ENCODE measurements at regions not wholly inside any gene's neighbourhood (a gene's known extent, or its start where the extent isn't known, plus 50 kb on each side); places are given as distances from the start of the nearest gene placed in this dataset.

DNA sequence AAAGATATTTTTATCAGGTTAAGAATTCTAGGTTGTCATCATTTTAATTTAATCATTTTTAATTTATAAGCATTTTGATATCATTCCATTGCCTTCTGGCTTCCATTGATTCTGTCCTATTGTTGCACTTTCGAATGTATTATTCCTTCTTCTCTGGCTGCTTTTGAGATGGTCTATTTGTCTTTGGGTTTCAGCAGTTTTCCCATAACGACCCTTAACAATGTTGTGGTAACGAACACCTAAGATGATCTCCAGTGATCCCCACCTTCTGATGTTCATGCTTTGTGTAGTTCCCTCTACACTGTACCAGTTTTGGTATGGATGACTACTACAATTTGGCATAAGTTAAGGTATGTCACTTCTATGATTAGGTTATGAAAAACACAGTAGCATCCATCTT lies 59.9 kb downstream of the MINAR1 start:
- no peaks in the 10 kb centered on the region for H3K27me3 Mint-ChIP-seq (ENCODE audit: low read depth)
- H3K9me3 Mint-ChIP-seq, result peaks cover 11% of the 10 kb centered on the region
- CTCF ChIA-PET, result no interaction called here
- peaks cover 13% of the 10 kb centered on the region for H3K4me1 Mint-ChIP-seq
- ATAC-seq, result no peak
- DNase-seq (ENCODE audit: low spot score), result no peak
- POLR2A ChIA-PET, result no interaction called here
- no peak for TF ChIP-seq AR (CRISPR knock-in tag; IDR thresholded peaks at IDR 0.05)
- TF ChIP-seq ZNF416 (CRISPR knock-in tag; IDR thresholded peaks at IDR 0.05), result no peak
- TF ChIP-seq, protein P1, sequence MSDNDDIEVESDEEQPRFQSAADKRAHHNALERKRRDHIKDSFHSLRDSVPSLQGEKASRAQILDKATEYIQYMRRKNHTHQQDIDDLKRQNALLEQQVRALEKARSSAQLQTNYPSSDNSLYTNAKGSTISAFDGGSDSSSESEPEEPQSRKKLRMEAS (CRISPR knock-in tag; IDR thresholded peaks at IDR 0.05), result no peak
- TF ChIP-seq ESRRA (CRISPR knock-in tag; IDR thresholded peaks at IDR 0.05; ENCODE audit: borderline replicate concordance), result no peak
- TF ChIP-seq, protein P2, sequence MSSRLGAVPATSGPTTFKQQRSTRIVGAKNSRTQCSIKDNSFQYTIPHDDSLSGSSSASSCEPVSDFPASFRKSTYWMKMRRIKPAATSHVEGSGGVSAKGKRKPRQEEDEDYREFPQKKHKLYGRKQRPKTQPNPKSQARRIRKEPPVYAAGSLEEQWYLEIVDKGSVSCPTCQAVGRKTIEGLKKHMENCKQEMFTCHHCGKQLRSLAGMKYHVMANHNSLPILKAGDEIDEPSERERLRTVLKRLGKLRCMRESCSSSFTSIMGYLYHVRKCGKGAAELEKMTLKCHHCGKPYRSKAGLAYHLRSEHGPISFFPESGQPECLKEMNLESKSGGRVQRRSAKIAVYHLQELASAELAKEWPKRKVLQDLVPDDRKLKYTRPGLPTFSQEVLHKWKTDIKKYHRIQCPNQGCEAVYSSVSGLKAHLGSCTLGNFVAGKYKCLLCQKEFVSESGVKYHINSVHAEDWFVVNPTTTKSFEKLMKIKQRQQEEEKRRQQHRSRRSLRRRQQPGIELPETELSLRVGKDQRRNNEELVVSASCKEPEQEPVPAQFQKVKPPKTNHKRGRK (CRISPR knock-in tag; IDR thresholded peaks at IDR 0.05; ENCODE audit: borderline replicate concordance), result no peak
- no peak for TF ChIP-seq ZNF219 (CRISPR knock-in tag; IDR thresholded peaks at IDR 0.05; ENCODE audit: borderline replicate concordance)
- TF ChIP-seq CREM (CRISPR knock-in tag; IDR thresholded peaks at IDR 0.05), result no peak
- TF ChIP-seq, protein P3, sequence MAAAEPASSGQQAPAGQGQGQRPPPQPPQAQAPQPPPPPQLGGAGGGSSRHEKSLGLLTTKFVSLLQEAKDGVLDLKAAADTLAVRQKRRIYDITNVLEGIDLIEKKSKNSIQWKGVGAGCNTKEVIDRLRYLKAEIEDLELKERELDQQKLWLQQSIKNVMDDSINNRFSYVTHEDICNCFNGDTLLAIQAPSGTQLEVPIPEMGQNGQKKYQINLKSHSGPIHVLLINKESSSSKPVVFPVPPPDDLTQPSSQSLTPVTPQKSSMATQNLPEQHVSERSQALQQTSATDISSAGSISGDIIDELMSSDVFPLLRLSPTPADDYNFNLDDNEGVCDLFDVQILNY (CRISPR knock-in tag; IDR thresholded peaks at IDR 0.05), result no peak
- TF ChIP-seq ELF4 (CRISPR knock-in tag; IDR thresholded peaks at IDR 0.05; ENCODE audit: low read depth), result no peak
- TF ChIP-seq JAZF1 (CRISPR knock-in tag; IDR thresholded peaks at IDR 0.05), result no peak
- TF ChIP-seq KAT7 (CRISPR knock-in tag; IDR thresholded peaks at IDR 0.05; ENCODE audit: borderline replicate concordance), result no peak
- no peak for TF ChIP-seq GRHL2 (CRISPR knock-in tag; IDR thresholded peaks at IDR 0.05; ENCODE audit: insufficient replicate concordance, severe bottlenecking)
- no peak for TF ChIP-seq ATF1 (CRISPR knock-in tag; IDR thresholded peaks at IDR 0.05)
- no peak for TF ChIP-seq ZNF396 (CRISPR knock-in tag; IDR thresholded peaks at IDR 0.05; ENCODE audit: borderline replicate concordance)
- no peak for TF ChIP-seq JUN (CRISPR knock-in tag; IDR thresholded peaks at IDR 0.05)
- no peak overlapping the region for H3K4me3 Mint-ChIP-seq
- no peak overlapping the region for H3K27ac Mint-ChIP-seq
- peaks cover 5% of the 10 kb centered on the region for H3K36me3 Mint-ChIP-seq

GRCh38 chr15:79494384-79494909 lies 62.3 kb downstream of the MINAR1 start:
- TF ChIP-seq, protein P2 (CRISPR knock-in tag; IDR thresholded peaks at IDR 0.05; ENCODE audit: borderline replicate concordance), result no peak
- TF ChIP-seq, protein P4, sequence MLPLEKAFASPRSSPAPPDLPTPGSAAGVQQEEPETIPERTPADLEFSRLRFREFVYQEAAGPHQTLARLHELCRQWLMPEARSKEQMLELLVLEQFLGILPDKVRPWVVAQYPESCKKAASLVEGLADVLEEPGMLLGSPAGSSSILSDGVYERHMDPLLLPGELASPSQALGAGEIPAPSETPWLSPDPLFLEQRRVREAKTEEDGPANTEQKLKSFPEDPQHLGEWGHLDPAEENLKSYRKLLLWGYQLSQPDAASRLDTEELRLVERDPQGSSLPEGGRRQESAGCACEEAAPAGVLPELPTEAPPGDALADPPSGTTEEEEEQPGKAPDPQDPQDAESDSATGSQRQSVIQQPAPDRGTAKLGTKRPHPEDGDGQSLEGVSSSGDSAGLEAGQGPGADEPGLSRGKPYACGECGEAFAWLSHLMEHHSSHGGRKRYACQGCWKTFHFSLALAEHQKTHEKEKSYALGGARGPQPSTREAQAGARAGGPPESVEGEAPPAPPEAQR (CRISPR knock-in tag; IDR thresholded peaks at IDR 0.05), result no peak
- TF ChIP-seq CDX4 (CRISPR knock-in tag; IDR thresholded peaks at IDR 0.05; ENCODE audit: borderline replicate concordance), result no peak
- TF ChIP-seq, protein P5, sequence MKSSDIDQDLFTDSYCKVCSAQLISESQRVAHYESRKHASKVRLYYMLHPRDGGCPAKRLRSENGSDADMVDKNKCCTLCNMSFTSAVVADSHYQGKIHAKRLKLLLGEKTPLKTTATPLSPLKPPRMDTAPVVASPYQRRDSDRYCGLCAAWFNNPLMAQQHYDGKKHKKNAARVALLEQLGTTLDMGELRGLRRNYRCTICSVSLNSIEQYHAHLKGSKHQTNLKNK (CRISPR knock-in tag; IDR thresholded peaks at IDR 0.05), result no peak
- H3K4me3 Mint-ChIP-seq, result no peak overlapping the region
- H3K36me3 Mint-ChIP-seq, result peaks cover 5% of the 10 kb centered on the region
- H3K9me3 Mint-ChIP-seq, result peaks cover 8% of the 10 kb centered on the region
- no peaks in the 10 kb centered on the region for H3K27me3 Mint-ChIP-seq (ENCODE audit: low read depth)
- ChIA-PET POLR2A (no interaction called here), CTCF (no interaction called here)
- no peak for ATAC-seq
- peaks cover 13% of the 10 kb centered on the region for H3K4me1 Mint-ChIP-seq
- no peak for DNase-seq (ENCODE audit: low spot score)
- no peak overlapping the region for H3K27ac Mint-ChIP-seq

All from WTC11 (cell line).